Endothelial cell of umbilical vein (primary cell): ENCODE measurements at regions not wholly inside any gene's neighbourhood (a gene's known extent, or its start where the extent isn't known, plus 50 kb on each side); places are given as distances from the start of the nearest gene placed in this dataset.

ENCODE experiments used
- CTCF ChIP-seq, 2 donors: IDR thresholded peaks; 1 replicate in 1 of 2; 2 replicates in 1 of 2; pipeline ENCODE4 v1.5.1; 2011; ENCODE audit warnings: low read length in 2 of 2, mild to moderate bottlenecking in 2 of 2, moderate library complexity in 2 of 2, control low read depth in 1 of 2, inconsistent platforms in 1 of 2, low read depth in 1 of 2; ENCODE audit not compliant: insufficient read depth in 1 of 2; ENCODE audit errors: extremely low read depth in 1 of 2
- EZH2 ChIP-seq: IDR thresholded peaks from 2 replicates; pipeline ENCODE4 v1.6.1; 2012; ENCODE audit warnings: borderline replicate concordance, low read depth, mild to moderate bottlenecking, moderate library complexity, low read length, inconsistent platforms; ENCODE audit not compliant: severe bottlenecking
- FOS ChIP-seq: IDR thresholded peaks from 2 replicates; pipeline ENCODE4 v1.6.1; 2011; ENCODE audit warnings: mild to moderate bottlenecking, low read length, moderate library complexity, borderline replicate concordance; ENCODE audit not compliant: insufficient read depth
- JUN ChIP-seq: IDR thresholded peaks from 2 replicates; pipeline ENCODE4 v1.6.1; 2011; ENCODE audit warnings: borderline replicate concordance, low read depth; ENCODE audit not compliant: insufficient read length, insufficient read depth
- MAX ChIP-seq: IDR thresholded peaks from 2 replicates; pipeline ENCODE4 v1.6.1; 2011; ENCODE audit not compliant: insufficient read depth, insufficient read length
- MYC ChIP-seq: IDR thresholded peaks from one replicate; pipeline ENCODE4 v1.6.1; 2011; ENCODE audit warnings: mild to moderate bottlenecking, low read depth, low read length
- POLR2A ChIP-seq: IDR thresholded peaks from 2 replicates; pipeline ENCODE4 v1.6.1; 2012; ENCODE audit warnings: low read depth, mild to moderate bottlenecking, control low read depth, low read length
- POLR2AphosphoS5 ChIP-seq: IDR thresholded peaks from 2 replicates; pipeline ENCODE4 v1.6.1; 2012; ENCODE audit warnings: low read depth, mild to moderate bottlenecking, control low read depth, low read length, moderate library complexity; ENCODE audit not compliant: insufficient read depth

GRCh38 chr4:27911047-27911446 is 1050.4 kb downstream of the STIM2 start:
- no peak for TF ChIP-seq POLR2A
- TF ChIP-seq CTCF (IDR thresholded peaks at IDR 0.05; ENCODE audit: extremely low read depth in 1 of 2, insufficient read depth in 1 of 2, low read depth in 1 of 2, low read length in 2 of 2) = no peak
- TF ChIP-seq EZH2 = no peak
- no peak for TF ChIP-seq MYC
- TF ChIP-seq POLR2AphosphoS5 = no peak
- TF ChIP-seq FOS = no peak
- TF ChIP-seq MAX = no peak
- no peak for TF ChIP-seq JUN
